H1 (cell line): ENCODE measurements at regions not wholly inside any gene's neighbourhood (a gene's known extent, or its start where the extent isn't known, plus 50 kb on each side); places are given as distances from the start of the nearest gene placed in this dataset.

Experiments
- CREB1 ChIP-seq: IDR thresholded peaks from 2 replicates; pipeline ENCODE4 v1.6.1; 2012; ENCODE audit warnings: inconsistent platforms

DNA sequence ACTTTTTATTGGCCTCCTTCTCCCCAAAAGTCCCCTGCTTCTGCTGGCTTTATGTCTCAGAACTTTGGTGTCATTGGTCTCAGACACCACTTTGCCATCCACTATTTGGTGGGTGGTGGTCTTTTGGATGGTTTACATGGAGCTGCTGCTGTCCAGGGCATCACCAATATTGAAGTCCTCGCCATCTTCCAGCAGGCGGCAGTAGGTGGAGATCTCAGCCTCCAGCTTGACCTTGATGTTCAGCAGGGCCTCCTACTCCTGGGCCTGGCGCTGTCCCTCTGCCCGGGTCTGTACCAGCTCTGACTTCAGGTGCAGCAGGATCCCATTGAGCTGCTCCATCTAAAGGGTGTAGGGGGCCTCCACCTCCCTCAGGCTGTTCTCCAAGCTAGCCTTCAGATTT lies 148.4 kb upstream of the FOXA2 start (continued):
- no peak for TF ChIP-seq CREB1
- TF ChIP-seq, all 59 proteins: peak for 0
